ENCODE measurements at regions not wholly inside any gene's neighbourhood (a gene's known extent, or its start where the extent isn't known, plus 50 kb on each side); places are given as distances from the start of the nearest gene placed in this dataset.

DNA sequence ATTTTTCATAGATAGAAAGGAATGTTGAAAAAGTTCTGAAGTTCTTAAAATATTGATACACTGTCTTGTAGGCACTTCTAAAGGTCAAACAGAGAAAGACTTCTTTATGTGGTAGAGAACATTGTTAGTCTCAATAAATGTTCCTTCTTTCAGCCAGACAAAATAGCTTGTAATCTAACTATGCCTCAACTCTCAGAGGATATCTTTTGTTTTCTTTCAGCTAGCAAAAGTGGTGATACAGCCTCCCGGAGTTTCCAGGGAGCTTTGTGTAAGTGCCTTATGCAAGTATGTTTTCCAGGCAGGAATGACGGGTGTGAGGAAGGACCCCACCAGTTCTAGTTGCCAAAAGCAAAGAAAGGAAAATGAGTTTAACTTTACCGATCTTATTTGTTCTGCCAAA, 452.1 kb upstream of the ST6GAL2 start:
- H3K27me3 ChIP-seq (replicated peaks; ENCODE audit: insufficient read depth, low read depth, low read length, poor library complexity), result no peaks in the 10 kb centered on the region
- intact Hi-C loops (cut with micrococcal nuclease; ENCODE audit: unreplicated experiment), result no loop called here
- TF ChIP-seq CTCF (conservative IDR thresholded peaks at IDR 0.05; ENCODE audit: low read depth, low read length) (no peak), EZH2 (IDR thresholded peaks at IDR 0.05; ENCODE audit: borderline replicate concordance, low read depth, low read length, poor library complexity, severe bottlenecking) (no peak)
- CTCF ChIA-PET, result no interaction called here
- peaks cover 20% of the 10 kb centered on the region for H3K9me3 ChIP-seq (ENCODE audit: low read depth, low read length, poor library complexity, severe bottlenecking)
- H3K4me3 ChIP-seq (ENCODE audit: low read depth, low read length, poor library complexity, severe bottlenecking), result no peak overlapping the region
- H3K27ac ChIP-seq (ENCODE audit: low read depth, low read length, poor library complexity, severe bottlenecking), result no peak overlapping the region
- no peak for DNase-seq (ENCODE audit: low spot score)
- H3K4me1 ChIP-seq (ENCODE audit: insufficient read depth, low read length, poor library complexity, severe bottlenecking), result no peaks in the 10 kb centered on the region
- POLR2A ChIA-PET (ENCODE audit: low non-redundant PET), result no interaction called here
- no peaks in the 10 kb centered on the region for H3K36me3 ChIP-seq (ENCODE audit: insufficient read depth, low read length, poor library complexity, severe bottlenecking)
- no TSS peak for BruUV-seq (replicated peaks)

DNA sequence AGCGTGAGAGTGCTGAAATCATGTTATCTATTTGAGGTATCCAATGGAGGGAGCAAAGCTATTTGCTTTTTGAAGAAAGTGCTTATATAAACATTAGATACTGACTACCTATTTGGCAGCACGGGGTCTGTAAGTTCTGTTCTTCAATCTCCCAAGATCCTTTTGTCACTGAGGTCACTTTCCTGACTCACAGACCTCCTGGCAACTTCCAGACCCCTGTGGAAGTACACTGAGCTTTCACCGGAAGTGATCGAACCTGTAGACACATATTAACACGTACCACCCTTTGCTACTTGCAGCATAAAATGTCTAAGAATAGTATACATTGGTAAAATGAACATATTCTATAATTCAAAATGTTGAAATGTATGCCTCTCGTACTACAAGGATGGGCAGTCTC, 452.6 kb upstream of the ST6GAL2 start:
- H3K4me1 ChIP-seq (ENCODE audit: insufficient read depth, low read length, poor library complexity, severe bottlenecking), result no peaks in the 10 kb centered on the region
- intact Hi-C loops (cut with micrococcal nuclease; ENCODE audit: unreplicated experiment), result no loop called here
- H3K36me3 ChIP-seq (ENCODE audit: insufficient read depth, low read length, poor library complexity, severe bottlenecking), result no peaks in the 10 kb centered on the region
- DNase-seq (ENCODE audit: low spot score), result no peak
- ChIA-PET POLR2A (ENCODE audit: low non-redundant PET) (no interaction called here), CTCF (no interaction called here)
- TF ChIP-seq EZH2 (IDR thresholded peaks at IDR 0.05; ENCODE audit: borderline replicate concordance, low read depth, low read length, poor library complexity, severe bottlenecking), result no peak
- no peak for TF ChIP-seq CTCF (conservative IDR thresholded peaks at IDR 0.05; ENCODE audit: low read depth, low read length)
- no peaks in the 10 kb centered on the region for H3K27me3 ChIP-seq (replicated peaks; ENCODE audit: insufficient read depth, low read depth, low read length, poor library complexity)
- no TSS peak for BruUV-seq (replicated peaks)
- H3K9me3 ChIP-seq (ENCODE audit: low read depth, low read length, poor library complexity, severe bottlenecking), result peaks cover 15% of the 10 kb centered on the region
- no peak overlapping the region for H3K27ac ChIP-seq (ENCODE audit: low read depth, low read length, poor library complexity, severe bottlenecking)
- H3K4me3 ChIP-seq (ENCODE audit: low read depth, low read length, poor library complexity, severe bottlenecking), result no peak overlapping the region

GRCh38 chr2:107340955-107341354, 455.0 kb upstream of the ST6GAL2 start:
- H3K9me3 ChIP-seq (ENCODE audit: low read depth, low read length, poor library complexity, severe bottlenecking), result peaks cover 14% of the 10 kb centered on the region
- H3K4me3 ChIP-seq (ENCODE audit: low read depth, low read length, poor library complexity, severe bottlenecking), result no peak overlapping the region
- TF ChIP-seq EZH2 (IDR thresholded peaks at IDR 0.05; ENCODE audit: borderline replicate concordance, low read depth, low read length, poor library complexity, severe bottlenecking), result no peak
- no peak for TF ChIP-seq CTCF (conservative IDR thresholded peaks at IDR 0.05; ENCODE audit: low read depth, low read length)
- no peaks in the 10 kb centered on the region for H3K27me3 ChIP-seq (replicated peaks; ENCODE audit: insufficient read depth, low read depth, low read length, poor library complexity)
- POLR2A ChIA-PET (ENCODE audit: low non-redundant PET), result no interaction called here
- DNase-seq (ENCODE audit: low spot score), result no peak
- BruUV-seq (replicated peaks), result no TSS peak
- no peaks in the 10 kb centered on the region for H3K4me1 ChIP-seq (ENCODE audit: insufficient read depth, low read length, poor library complexity, severe bottlenecking)
- intact Hi-C loops (cut with micrococcal nuclease; ENCODE audit: unreplicated experiment), result no loop called here
- no peaks in the 10 kb centered on the region for H3K36me3 ChIP-seq (ENCODE audit: insufficient read depth, low read length, poor library complexity, severe bottlenecking)
- CTCF ChIA-PET, result no interaction called here
- no peak overlapping the region for H3K27ac ChIP-seq (ENCODE audit: low read depth, low read length, poor library complexity, severe bottlenecking)

Measured in A673 (cell line).